HG02885 (cell line): ENCODE measurements at regions not wholly inside any gene's neighbourhood (a gene's known extent, or its start where the extent isn't known, plus 50 kb on each side); places are given as distances from the start of the nearest gene placed in this dataset.

Experiments used
- ATAC-seq: cut with Tn5 transposase; IDR thresholded peaks from one replicate; pipeline ENCODE4 v1.9.1; 2021; ENCODE audit warnings: mild to moderate bottlenecking; ENCODE audit not compliant: unreplicated experiment, poor library complexity

- ATAC-seq: no peak
These were observed 118.5 kb upstream of the CACNA1E start for GRCh38 chr1:181364801-181365200.

GRCh38 chr1:181366910-181367309 is 116.4 kb upstream of the CACNA1E start:
- no peak for ATAC-seq

- ATAC-seq: no peak
These were observed 113.9 kb upstream of the CACNA1E start for GRCh38 chr1:181369416-181369815.

- no peak for ATAC-seq
These were observed 99.6 kb upstream of the CACNA1E start for GRCh38 chr1:181383695-181384094.

- ATAC-seq: no peak
These were observed 97.0 kb upstream of the CACNA1E start for GRCh38 chr1:181386340-181386739.

GRCh38 chr1:181386951-181387350 is 96.4 kb upstream of the CACNA1E start:
- no peak for ATAC-seq

GRCh38 chr1:181387702-181388101 is 95.6 kb upstream of the CACNA1E start:
- ATAC-seq: no peak

- no peak for ATAC-seq
These were observed 92.8 kb upstream of the CACNA1E start for GRCh38 chr1:181390410-181391077.

GRCh38 chr1:181391301-181391900 is 91.9 kb upstream of the CACNA1E start:
- ATAC-seq: no peak

GRCh38 chr1:181392133-181392532 is 91.2 kb upstream of the CACNA1E start:
- no peak for ATAC-seq

- no peak for ATAC-seq
These were observed 90.6 kb upstream of the CACNA1E start for GRCh38 chr1:181392613-181393220.

GRCh38 chr1:181394766-181395165 is 88.6 kb upstream of the CACNA1E start:
- ATAC-seq: no peak

- ATAC-seq: no peak
These were observed 87.1 kb upstream of the CACNA1E start for GRCh38 chr1:181396171-181396670.

- no peak for ATAC-seq
These were observed 86.5 kb upstream of the CACNA1E start for GRCh38 chr1:181396811-181397210.

- ATAC-seq: peak; percentile 60
These were observed 85.5 kb upstream of the CACNA1E start for GRCh38 chr1:181397845-181398244.

GRCh38 chr1:181398544-181398943 is 84.8 kb upstream of the CACNA1E start:
- ATAC-seq: peak; percentile 90

- ATAC-seq: no peak
These were observed 77.7 kb upstream of the CACNA1E start for GRCh38 chr1:181405584-181405983.

- no peak for ATAC-seq
These were observed 76.3 kb upstream of the CACNA1E start for GRCh38 chr1:181406989-181407388.

GRCh38 chr1:181409981-181410380 is 73.3 kb upstream of the CACNA1E start:
- ATAC-seq: no peak

- no peak for ATAC-seq
These were observed 70.6 kb upstream of the CACNA1E start for GRCh38 chr1:181412746-181413145.

- ATAC-seq: no peak
These were observed 70.0 kb upstream of the CACNA1E start for GRCh38 chr1:181413195-181413815.
